ENCODE measurements at regions not wholly inside any gene's neighbourhood (a gene's known extent, or its start where the extent isn't known, plus 50 kb on each side); places are given as distances from the start of the nearest gene placed in this dataset.
A peak's percentile ranks its signal among the peaks of the same experiment; 100 is the strongest.

DNA sequence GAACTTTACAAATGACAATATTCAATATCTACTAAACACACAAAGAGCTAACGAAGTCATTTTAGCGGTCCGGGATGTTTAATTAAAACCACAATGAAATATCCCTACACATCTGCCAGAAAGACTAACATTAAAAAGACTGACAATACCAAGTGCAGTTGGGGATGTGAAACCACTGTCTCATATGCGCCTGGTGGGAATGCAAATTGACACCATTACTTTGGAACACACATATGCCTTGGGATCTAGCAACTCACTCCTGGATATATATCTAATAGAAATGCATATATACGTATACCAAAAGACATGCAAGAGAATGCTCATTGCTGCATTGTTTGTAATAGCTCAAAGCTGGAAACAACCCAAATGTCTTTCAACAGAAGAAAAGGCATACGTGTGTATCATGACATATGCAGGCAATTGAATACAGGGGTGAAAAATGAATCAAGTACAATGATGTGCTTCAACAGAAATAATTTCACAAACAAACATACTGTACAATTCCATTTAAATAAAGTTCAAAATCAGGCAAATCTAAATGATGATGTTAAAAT, 153.3 kb downstream of the CARTPT start:
- FAIRE-seq (no peak), DNase-seq (ENCODE audit: low read depth, low spot score) (no peak)
- H3K4me2 ChIP-seq (ENCODE audit: control insufficient read depth, extremely low read depth, insufficient read depth, low read depth, low read length): no peak overlapping the region
- no peak overlapping the region for H3K4me3 ChIP-seq (ENCODE audit: control insufficient read depth in 2 of 3, extremely low read depth in 1 of 3, insufficient read depth in 2 of 3, low read depth in 1 of 3, low read length in 3 of 3)
- no peaks in the 10 kb centered on the region for H3K36me3 ChIP-seq (ENCODE audit: control insufficient read depth in 2 of 2, extremely low read depth in 1 of 2, insufficient read depth in 2 of 2, low read length in 2 of 2)
- no peaks in the 10 kb centered on the region for H4K20me1 ChIP-seq (ENCODE audit: control insufficient read depth, extremely low read depth, insufficient read depth, low read length)
- H3K9ac ChIP-seq (ENCODE audit: control insufficient read depth, extremely low read depth, insufficient read depth, low read length): no peak overlapping the region
- no peaks in the 10 kb centered on the region for H3K27me3 ChIP-seq (ENCODE audit: control insufficient read depth, extremely low read depth, insufficient read depth, low read length)
- dilution Hi-C loops (cut with MboI; ENCODE audit: extremely low pct_ligation_motif_present, low sequenced_read_pairs): no loop called here
- H3K9me1 ChIP-seq (ENCODE audit: control insufficient read depth, extremely low read depth, insufficient read depth, low read length): no peaks in the 10 kb centered on the region
- H2AFZ ChIP-seq (ENCODE audit: control insufficient read depth, low read length): no peak overlapping the region
- peaks cover 8% of the 10 kb centered on the region for H3K4me1 ChIP-seq (ENCODE audit: control insufficient read depth, extremely low read depth, insufficient read depth, low read length)
- no peaks in the 10 kb centered on the region for H3K9me3 ChIP-seq (ENCODE audit: control insufficient read depth, low read depth, low read length)
- no peak overlapping the region for H3K27ac ChIP-seq (ENCODE audit: control insufficient read depth, insufficient read depth, low read length)
- TF ChIP-seq EZH2 (IDR thresholded peaks at IDR 0.05; ENCODE audit: low read length) (no peak), CTCF (optimal IDR thresholded peaks at IDR 0.05 in 1 of 3, IDR thresholded peaks at IDR 0.05 in 1 of 3, conservative IDR thresholded peaks at IDR 0.05 in 1 of 3; ENCODE audit: extremely low read depth in 1 of 3, insufficient read depth in 2 of 3, low read length in 3 of 3) (no peak)
- no peaks in the 10 kb centered on the region for H3K79me2 ChIP-seq (ENCODE audit: control insufficient read depth, insufficient read depth, low read length)

- H3K36me3 ChIP-seq (ENCODE audit: control insufficient read depth in 2 of 2, extremely low read depth in 1 of 2, insufficient read depth in 2 of 2, low read length in 2 of 2): no peaks in the 10 kb centered on the region
- H3K4me3 ChIP-seq (ENCODE audit: control insufficient read depth in 2 of 3, extremely low read depth in 1 of 3, insufficient read depth in 2 of 3, low read depth in 1 of 3, low read length in 3 of 3): no peak overlapping the region
- dilution Hi-C loops (cut with MboI; ENCODE audit: extremely low pct_ligation_motif_present, low sequenced_read_pairs): no loop called here
- FAIRE-seq (peak; percentile 75), DNase-seq (ENCODE audit: low read depth, low spot score) (peak; percentile 26)
- H2AFZ ChIP-seq (ENCODE audit: control insufficient read depth, low read length): peak overlapping the region; percentile 36
- H3K27ac ChIP-seq (ENCODE audit: control insufficient read depth, insufficient read depth, low read length): no peak overlapping the region
- no peak overlapping the region for H3K9ac ChIP-seq (ENCODE audit: control insufficient read depth, extremely low read depth, insufficient read depth, low read length)
- H3K9me3 ChIP-seq (ENCODE audit: control insufficient read depth, low read depth, low read length): no peaks in the 10 kb centered on the region
- peak overlapping the region; percentile 45 for H3K4me2 ChIP-seq (ENCODE audit: control insufficient read depth, extremely low read depth, insufficient read depth, low read depth, low read length)
- H3K9me1 ChIP-seq (ENCODE audit: control insufficient read depth, extremely low read depth, insufficient read depth, low read length): no peaks in the 10 kb centered on the region
- TF ChIP-seq EZH2 (IDR thresholded peaks at IDR 0.05; ENCODE audit: low read length) (no peak), CTCF (optimal IDR thresholded peaks at IDR 0.05 in 1 of 3, IDR thresholded peaks at IDR 0.05 in 1 of 3, conservative IDR thresholded peaks at IDR 0.05 in 1 of 3; ENCODE audit: extremely low read depth in 1 of 3, insufficient read depth in 2 of 3, low read length in 3 of 3) (no peak)
- peaks cover 8% of the 10 kb centered on the region for H3K4me1 ChIP-seq (ENCODE audit: control insufficient read depth, extremely low read depth, insufficient read depth, low read length)
- no peaks in the 10 kb centered on the region for H3K79me2 ChIP-seq (ENCODE audit: control insufficient read depth, insufficient read depth, low read length)
- H4K20me1 ChIP-seq (ENCODE audit: control insufficient read depth, extremely low read depth, insufficient read depth, low read length): no peaks in the 10 kb centered on the region
- no peaks in the 10 kb centered on the region for H3K27me3 ChIP-seq (ENCODE audit: control insufficient read depth, extremely low read depth, insufficient read depth, low read length)
These were observed 154.1 kb downstream of the CARTPT start for GRCh38 chr5:71873191-71873591.
